ENCODE measurements at regions not wholly inside any gene's neighbourhood (a gene's known extent, or its start where the extent isn't known, plus 50 kb on each side); places are given as distances from the start of the nearest gene placed in this dataset.

DNA sequence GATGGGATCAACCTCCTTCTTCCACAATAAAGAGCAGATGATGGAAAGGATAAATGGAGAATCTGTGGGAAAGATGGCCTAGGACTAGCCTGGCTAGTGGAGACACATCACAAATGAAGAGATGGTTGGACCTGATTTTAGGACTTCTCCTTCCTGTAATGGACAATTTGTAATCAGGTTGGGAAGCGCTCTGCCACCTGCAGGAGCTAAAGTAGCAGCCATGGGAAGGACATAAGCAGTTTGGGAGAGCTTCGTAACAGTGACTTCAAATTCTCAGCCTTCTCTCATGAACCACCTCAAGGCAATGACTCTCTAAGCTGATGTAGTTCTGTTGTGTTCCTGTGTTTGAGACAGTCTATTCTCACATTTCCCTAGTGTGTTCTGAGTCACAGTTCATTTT lies 137.9 kb upstream of the BMP2 start:
- intact Hi-C loops (cut with DNase I): no loop called here
- TF ChIP-seq, protein P1, sequence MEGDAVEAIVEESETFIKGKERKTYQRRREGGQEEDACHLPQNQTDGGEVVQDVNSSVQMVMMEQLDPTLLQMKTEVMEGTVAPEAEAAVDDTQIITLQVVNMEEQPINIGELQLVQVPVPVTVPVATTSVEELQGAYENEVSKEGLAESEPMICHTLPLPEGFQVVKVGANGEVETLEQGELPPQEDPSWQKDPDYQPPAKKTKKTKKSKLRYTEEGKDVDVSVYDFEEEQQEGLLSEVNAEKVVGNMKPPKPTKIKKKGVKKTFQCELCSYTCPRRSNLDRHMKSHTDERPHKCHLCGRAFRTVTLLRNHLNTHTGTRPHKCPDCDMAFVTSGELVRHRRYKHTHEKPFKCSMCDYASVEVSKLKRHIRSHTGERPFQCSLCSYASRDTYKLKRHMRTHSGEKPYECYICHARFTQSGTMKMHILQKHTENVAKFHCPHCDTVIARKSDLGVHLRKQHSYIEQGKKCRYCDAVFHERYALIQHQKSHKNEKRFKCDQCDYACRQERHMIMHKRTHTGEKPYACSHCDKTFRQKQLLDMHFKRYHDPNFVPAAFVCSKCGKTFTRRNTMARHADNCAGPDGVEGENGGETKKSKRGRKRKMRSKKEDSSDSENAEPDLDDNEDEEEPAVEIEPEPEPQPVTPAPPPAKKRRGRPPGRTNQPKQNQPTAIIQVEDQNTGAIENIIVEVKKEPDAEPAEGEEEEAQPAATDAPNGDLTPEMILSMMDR (IDR thresholded peaks at IDR 0.05): no peak
- DNase-seq (no peak), ATAC-seq (no peak)
- Histone ChIP-seq H3K9me3 (no peaks in the 10 kb centered on the region), H3K4me1 (no peaks in the 10 kb centered on the region), H3K36me3 (no peaks in the 10 kb centered on the region), H3K4me3 (no peak overlapping the region), H3K27me3 (no peaks in the 10 kb centered on the region), H3K27ac (no peak overlapping the region)

DNA sequence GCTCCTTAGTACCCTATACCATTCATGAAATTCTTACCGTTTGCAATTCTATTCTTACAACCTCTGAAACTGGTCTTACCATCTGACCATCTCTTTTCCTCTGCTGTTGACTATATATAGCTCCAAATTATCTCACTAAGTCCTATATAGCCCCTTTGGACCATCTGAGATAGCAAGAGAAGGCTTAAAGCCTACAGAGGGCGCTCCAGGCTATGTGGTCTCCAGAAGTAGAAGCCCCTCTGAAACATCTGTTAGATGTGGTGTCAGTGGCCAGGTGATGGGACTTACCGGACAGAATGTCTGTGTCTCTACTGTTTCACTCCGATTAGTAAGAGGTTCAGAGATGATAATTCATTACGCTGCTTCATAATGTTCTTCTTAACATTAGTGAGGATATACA lies 140.7 kb upstream of the BMP2 start:
- Histone ChIP-seq H3K27ac (no peak overlapping the region), H3K36me3 (no peaks in the 10 kb centered on the region), H3K9me3 (no peaks in the 10 kb centered on the region), H3K4me3 (no peak overlapping the region), H3K4me1 (no peaks in the 10 kb centered on the region), H3K27me3 (no peaks in the 10 kb centered on the region)
- TF ChIP-seq, protein P1 (IDR thresholded peaks at IDR 0.05): no peak
- DNase-seq (no peak), ATAC-seq (no peak)
- intact Hi-C loops (cut with DNase I): no loop called here

DNA sequence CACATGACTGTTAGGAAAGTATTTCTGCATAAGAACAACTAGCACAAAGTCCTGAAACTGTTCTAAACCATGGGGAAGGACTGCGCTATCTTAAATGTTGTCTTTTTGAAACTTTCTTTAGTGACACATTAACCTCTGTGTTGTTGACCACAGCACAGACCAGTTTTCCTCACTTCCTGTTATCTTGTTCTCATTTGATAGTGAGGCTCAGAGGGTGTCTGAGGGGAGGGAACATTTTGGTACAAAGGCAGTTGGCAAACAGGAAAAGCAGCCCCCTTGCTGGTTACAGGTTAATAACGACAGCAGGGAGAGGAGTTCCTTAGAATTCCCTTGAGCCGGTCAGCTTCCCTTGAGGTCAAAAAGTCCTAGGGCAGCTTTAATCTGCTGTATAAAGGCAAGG lies 143.5 kb upstream of the BMP2 start:
- no peaks in the 10 kb centered on the region for H3K36me3 ChIP-seq
- no peak for DNase-seq
- no peaks in the 10 kb centered on the region for H3K4me1 ChIP-seq
- H3K27ac ChIP-seq: no peak overlapping the region
- H3K4me3 ChIP-seq: no peak overlapping the region
- ATAC-seq: no peak
- intact Hi-C loops (cut with DNase I): no loop called here
- H3K9me3 ChIP-seq: no peaks in the 10 kb centered on the region
- H3K27me3 ChIP-seq: no peaks in the 10 kb centered on the region
- TF ChIP-seq, protein P1 (IDR thresholded peaks at IDR 0.05): no peak

DNA sequence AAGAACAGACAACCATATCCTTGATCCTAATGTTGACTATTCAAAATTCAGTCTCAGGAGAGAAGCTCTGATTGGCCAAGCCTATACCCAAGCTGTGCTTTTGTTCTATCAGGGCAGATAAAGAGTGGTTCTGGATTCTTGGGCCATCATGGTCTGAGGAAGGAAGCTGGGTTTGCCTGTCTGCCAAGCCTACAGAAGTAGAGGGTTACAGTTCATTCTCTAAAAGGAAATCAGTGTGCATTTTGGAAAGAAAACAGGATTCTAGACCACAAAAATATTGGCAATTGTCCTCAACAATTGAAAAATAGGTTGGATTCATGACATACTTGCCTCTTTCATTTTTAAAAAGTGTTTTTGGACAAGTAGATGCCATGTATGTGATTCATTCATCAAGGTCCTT lies 145.4 kb upstream of the BMP2 start:
- Histone ChIP-seq H3K9me3 (no peaks in the 10 kb centered on the region), H3K4me1 (no peaks in the 10 kb centered on the region), H3K4me3 (no peak overlapping the region), H3K27ac (no peak overlapping the region), H3K36me3 (no peaks in the 10 kb centered on the region), H3K27me3 (no peaks in the 10 kb centered on the region)
- ATAC-seq: no peak
- DNase-seq: no peak
- TF ChIP-seq, protein P1 (IDR thresholded peaks at IDR 0.05): no peak
- intact Hi-C loops (cut with DNase I): no loop called here

DNA sequence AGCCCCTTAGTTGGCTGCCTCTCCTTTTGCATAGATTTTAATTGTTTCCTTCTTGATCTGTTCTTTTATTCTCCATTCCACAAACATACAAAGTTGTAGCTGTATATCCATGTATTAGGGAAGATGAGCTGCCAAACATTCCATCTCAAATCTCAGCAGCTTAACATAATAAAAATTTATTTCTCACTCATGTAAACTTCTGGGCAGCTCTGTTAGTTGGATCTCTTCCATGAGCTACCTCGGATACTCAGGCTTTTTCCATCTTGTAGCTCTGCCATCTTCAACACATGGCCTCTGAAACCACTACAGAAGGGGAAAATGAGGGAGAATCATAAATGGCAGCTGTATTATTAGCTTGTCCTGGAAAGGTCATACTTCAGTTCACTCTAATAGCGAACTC lies 149.4 kb upstream of the BMP2 start:
- ATAC-seq: no peak
- H3K9me3 ChIP-seq: no peaks in the 10 kb centered on the region
- no peaks in the 10 kb centered on the region for H3K4me1 ChIP-seq
- H3K27ac ChIP-seq: no peak overlapping the region
- TF ChIP-seq, protein P1 (IDR thresholded peaks at IDR 0.05): no peak
- H3K4me3 ChIP-seq: no peak overlapping the region
- no peaks in the 10 kb centered on the region for H3K36me3 ChIP-seq
- H3K27me3 ChIP-seq: no peaks in the 10 kb centered on the region
- peak in 2 of 4 donors; percentile 39 to 53 for DNase-seq
- intact Hi-C loops (cut with DNase I): no loop called here

All from left lung (tissue), 4 donors.